LNCAP (cell line): ENCODE measurements at regions not wholly inside any gene's neighbourhood (a gene's known extent, or its start where the extent isn't known, plus 50 kb on each side); places are given as distances from the start of the nearest gene placed in this dataset.

Experiments used
- TF ChIP-seq, protein P1 (sequence below): fragments of 450-650 bp; IDR thresholded peaks from 2 replicates; pipeline ENCODE4 v1.5.1; 2017; ENCODE audit warnings: mild to moderate bottlenecking

DNA sequence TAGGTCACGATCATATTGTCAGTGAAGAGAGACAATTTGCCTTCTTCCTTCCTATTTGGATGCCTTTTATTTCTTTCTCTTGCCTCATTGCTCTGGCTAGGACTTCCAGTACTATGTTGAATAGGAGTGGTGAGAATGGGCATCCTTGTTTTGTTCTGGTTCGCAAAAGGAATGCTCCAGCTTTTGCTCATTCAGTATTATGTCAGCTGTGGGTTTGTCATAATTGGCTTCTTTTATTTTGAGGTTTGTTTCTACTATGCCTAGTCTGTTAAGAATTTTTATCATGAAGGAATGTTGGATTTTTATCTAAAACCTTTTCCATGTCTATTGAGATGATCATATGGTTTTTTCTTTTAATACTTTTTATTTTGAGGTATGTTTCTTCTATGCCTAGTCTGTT lies 152.3 kb upstream of the MAD2L1 start:
- TF ChIP-seq, protein P1, sequence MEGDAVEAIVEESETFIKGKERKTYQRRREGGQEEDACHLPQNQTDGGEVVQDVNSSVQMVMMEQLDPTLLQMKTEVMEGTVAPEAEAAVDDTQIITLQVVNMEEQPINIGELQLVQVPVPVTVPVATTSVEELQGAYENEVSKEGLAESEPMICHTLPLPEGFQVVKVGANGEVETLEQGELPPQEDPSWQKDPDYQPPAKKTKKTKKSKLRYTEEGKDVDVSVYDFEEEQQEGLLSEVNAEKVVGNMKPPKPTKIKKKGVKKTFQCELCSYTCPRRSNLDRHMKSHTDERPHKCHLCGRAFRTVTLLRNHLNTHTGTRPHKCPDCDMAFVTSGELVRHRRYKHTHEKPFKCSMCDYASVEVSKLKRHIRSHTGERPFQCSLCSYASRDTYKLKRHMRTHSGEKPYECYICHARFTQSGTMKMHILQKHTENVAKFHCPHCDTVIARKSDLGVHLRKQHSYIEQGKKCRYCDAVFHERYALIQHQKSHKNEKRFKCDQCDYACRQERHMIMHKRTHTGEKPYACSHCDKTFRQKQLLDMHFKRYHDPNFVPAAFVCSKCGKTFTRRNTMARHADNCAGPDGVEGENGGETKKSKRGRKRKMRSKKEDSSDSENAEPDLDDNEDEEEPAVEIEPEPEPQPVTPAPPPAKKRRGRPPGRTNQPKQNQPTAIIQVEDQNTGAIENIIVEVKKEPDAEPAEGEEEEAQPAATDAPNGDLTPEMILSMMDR = no peak

DNA sequence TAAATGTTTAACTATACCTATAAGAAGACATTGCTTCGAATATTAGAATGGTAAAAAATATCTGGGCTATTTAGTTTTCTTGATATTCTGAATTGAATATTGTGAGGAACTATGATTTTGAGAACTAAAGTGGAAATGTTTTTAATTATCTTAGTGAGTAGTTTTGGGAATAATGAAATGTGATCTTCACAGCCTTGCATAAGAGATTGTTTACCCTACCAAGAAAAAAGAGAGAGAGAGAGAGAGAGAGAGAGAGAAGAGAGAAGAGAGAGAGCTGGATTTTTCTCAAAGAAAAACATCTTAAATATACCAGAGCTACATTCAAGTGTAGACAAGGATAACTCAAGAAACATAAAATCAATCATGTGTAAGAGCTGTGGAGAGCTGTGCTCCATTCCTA lies 148.7 kb upstream of the MAD2L1 start:
- TF ChIP-seq, protein P1 = no peak

DNA sequence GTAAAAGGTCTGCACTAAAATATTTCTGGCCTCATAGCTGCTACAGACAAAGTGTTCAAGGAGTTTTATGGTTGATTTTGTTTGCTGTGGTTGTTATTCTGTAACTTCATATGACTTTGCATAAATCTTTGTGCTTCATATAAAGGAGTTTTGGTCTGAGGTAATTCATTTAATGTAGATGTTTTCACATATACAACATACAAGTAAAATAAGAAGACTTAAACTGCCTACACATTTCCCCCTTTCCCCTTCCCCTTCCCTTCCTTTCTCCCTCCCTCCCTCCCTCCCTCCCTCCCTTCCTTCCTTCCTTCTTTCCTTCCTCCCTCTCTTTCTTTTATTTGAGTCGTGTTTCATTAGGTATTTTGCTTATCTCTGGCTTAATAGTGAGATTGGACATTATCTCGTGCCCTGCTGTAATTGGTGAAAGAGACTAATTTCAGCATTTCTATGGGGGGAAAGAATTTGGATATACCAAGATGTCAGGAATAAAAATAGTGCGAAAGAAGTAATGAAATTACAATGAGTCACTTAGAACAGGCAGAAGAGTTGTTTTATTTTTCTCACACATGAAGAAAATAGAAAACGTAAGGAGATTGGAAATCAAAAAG lies 144.9 kb upstream of the MAD2L1 start:
- TF ChIP-seq, protein P1 = no peak

DNA sequence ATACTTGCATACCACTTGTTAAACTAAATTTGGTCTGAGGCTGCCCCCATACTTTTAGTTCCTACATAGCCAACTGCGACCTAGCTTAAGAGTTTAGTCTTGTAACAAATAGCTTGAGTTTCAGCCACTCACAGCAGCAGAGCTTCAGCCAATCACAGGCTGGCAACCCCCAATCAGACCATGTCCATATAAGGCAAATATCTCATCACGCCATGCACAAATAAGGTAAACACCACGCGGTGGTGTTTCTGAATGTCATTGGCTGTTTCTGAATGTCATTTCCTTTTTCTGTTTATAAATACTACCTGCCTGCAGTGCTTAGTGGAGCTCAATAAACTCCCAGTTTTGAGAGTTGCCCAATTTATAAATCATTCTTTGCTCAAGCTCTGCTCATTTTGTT lies 143.1 kb upstream of the MAD2L1 start:
- TF ChIP-seq, protein P1 = no peak

DNA sequence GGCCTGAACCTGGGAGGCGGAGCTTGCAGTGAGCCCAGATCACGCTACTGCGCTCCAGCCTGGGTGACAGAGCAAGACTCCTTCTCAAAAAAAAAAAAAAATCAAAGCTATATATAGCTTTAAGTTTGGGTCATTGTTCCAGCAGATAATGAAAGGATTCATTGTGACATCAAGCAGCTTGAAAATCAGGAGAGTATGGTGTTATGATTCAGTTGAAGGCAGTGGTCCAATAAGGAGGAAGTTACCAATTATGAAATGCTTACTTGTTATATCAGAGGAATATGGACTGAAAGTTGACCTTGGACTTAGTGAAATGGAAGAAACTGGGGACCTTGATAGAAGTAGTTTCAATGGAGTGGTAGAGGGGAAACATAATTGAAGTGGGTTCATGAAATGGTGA lies 140.4 kb upstream of the MAD2L1 start:
- TF ChIP-seq, protein P1 = no peak

DNA sequence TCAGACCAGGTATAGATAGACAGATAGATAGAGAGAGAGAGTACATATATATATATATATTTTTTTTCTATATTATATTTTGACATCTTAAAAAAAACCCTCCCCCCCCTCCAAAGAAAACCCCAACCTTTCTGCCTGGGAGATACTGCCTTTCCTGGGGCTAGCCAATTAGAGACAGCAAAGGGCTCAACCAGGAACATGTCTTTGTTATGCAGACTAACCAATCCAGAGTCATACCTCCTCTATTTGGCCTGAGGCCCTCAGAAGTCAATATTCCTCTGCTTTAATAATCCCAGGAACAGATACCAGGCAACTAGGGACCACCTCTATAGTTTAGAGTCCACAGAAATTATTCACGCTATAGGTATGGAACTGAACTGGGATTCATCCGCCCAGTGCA lies 135.6 kb upstream of the MAD2L1 start:
- TF ChIP-seq, protein P1 = no peak

DNA sequence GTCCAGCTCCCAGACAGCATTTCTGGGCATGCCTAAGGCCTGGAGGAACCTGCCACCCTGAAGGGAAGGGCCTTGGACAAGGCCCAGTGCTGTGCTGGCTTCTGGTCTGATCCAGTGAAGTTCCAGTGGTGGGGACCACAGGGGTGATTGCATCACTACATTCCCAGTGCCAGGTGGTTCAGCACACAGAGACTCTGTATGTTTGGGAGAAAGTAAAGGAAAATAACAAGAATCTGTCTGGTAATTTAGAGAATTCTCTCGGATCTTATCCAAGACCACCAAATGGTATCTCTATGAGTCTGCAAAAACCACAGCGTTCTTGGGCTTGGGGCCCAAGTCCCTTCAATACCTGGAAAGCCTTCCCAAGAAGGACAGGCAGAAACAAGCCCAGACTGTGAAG lies 131.8 kb upstream of the MAD2L1 start:
- TF ChIP-seq, protein P1 = no peak

DNA sequence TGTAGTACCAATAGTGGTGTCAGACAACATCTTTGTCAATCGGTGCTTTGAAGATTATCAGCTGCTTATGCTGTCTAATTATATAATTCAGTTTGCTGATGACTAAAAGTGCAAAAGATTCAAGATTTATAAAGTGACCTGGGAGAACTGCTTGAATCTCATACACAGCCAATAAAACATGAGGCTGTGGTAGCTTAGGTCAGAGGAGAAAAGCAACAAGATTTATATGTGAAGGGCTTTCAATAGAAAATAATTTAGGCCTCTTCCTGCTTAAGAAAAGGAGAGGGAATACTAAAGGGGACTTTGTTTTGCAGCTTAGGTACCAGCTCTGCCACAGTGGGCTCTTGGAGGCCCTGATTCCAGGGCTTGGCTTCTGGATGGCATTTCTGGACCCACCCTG lies 111.0 kb upstream of the MAD2L1 start:
- TF ChIP-seq, protein P1 = no peak
